Loucy (cell line): ENCODE measurements at regions not wholly inside any gene's neighbourhood (a gene's known extent, or its start where the extent isn't known, plus 50 kb on each side); places are given as distances from the start of the nearest gene placed in this dataset.

Experiments used
- H2AFZ ChIP-seq: fragments of 200-600 bp; sonication (generic); 2 replicates; pipeline ENCODE4 v1.6.0; 2016; ENCODE audit warnings: antibody characterized with exemption, mild to moderate bottlenecking, low read length, moderate library complexity
- H3F3A ChIP-seq: fragments of 200-600 bp; 2 replicates; pipeline ENCODE4 v1.6.0; 2016; ENCODE audit warnings: antibody characterized with exemption, low read depth, mild to moderate bottlenecking
- H3K27me3 ChIP-seq: fragments of 200-600 bp; sonication (generic); 2 replicates; pipeline ENCODE4 v1.6.1; 2014; ENCODE audit warnings: low read length, mild to moderate bottlenecking; ENCODE audit not compliant: insufficient read depth, poor library complexity, severe bottlenecking
- H3K36me3 ChIP-seq: fragments of 200-600 bp; sonication (generic); 2 replicates; pipeline ENCODE4 v1.6.1; 2016; ENCODE audit warnings: low read length; ENCODE audit not compliant: insufficient read depth
- H3K4me1 ChIP-seq: fragments of 200-600 bp; sonication (generic); 2 replicates; pipeline ENCODE4 v1.5.1; 2014; ENCODE audit warnings: low read length, mild to moderate bottlenecking; ENCODE audit not compliant: insufficient read depth, poor library complexity, severe bottlenecking
- H3K4me2 ChIP-seq: fragments of 200-600 bp; sonication (generic); 2 replicates; pipeline ENCODE4 v1.6.0; 2014; ENCODE audit warnings: antibody characterized with exemption, low read length, low read depth, mild to moderate bottlenecking; ENCODE audit not compliant: poor library complexity, severe bottlenecking
- H3K4me3 ChIP-seq: fragments of 200-600 bp; sonication (generic); 2 replicates; pipeline ENCODE4 v1.5.1; 2014; ENCODE audit warnings: low read length, mild to moderate bottlenecking, mixed read lengths; ENCODE audit not compliant: poor library complexity, severe bottlenecking
- H3K79me2 ChIP-seq: fragments of 200-600 bp; sonication (generic); 2 replicates; pipeline ENCODE4 v1.6.1; 2014; ENCODE audit warnings: low read length; ENCODE audit not compliant: insufficient read depth
- H3K9ac ChIP-seq: fragments of 200-600 bp; sonication (generic); 2 replicates; pipeline ENCODE4 v1.6.0; 2014; ENCODE audit warnings: mild to moderate bottlenecking, low read depth, low read length, moderate library complexity; ENCODE audit not compliant: poor library complexity, severe bottlenecking
- H3K9me2 ChIP-seq: fragments of 200-600 bp; sonication (generic); replicated peaks from 2 replicates; pipeline ENCODE4 v1.6.1; 2016; ENCODE audit warnings: low read depth, low read length, mixed read lengths
- H3K9me3 ChIP-seq: fragments of 200-600 bp; sonication (generic); 2 replicates; pipeline ENCODE4 v1.6.1; 2014; ENCODE audit warnings: mild to moderate bottlenecking, antibody characterized with exemption, low read length, low read depth; ENCODE audit not compliant: insufficient read depth
- H4K20me1 ChIP-seq: fragments of 200-600 bp; sonication (generic); 2 replicates; pipeline ENCODE4 v1.6.0; 2014; ENCODE audit warnings: antibody characterized with exemption, low read length, mild to moderate bottlenecking; ENCODE audit not compliant: insufficient read depth, poor library complexity, severe bottlenecking
- EZH2phosphoT487 ChIP-seq: fragments of 200-600 bp; IDR thresholded peaks from 2 replicates; pipeline ENCODE4 v1.6.1; 2018; ENCODE audit warnings: antibody characterized with exemption, mild to moderate bottlenecking, moderate library complexity, borderline replicate concordance
- TF ChIP-seq, protein P1 (sequence below): fragments of 200-600 bp; sonication (generic); conservative IDR thresholded peaks from 2 replicates; pipeline ENCODE4 v1.5.1; 2014; ENCODE audit warnings: mild to moderate bottlenecking, antibody characterized with exemption, low read length

- no peak overlapping the region for H3K4me2 ChIP-seq
These were observed 191.6 kb upstream of the DTNBP1 start for GRCh38 chr6:15854378-15854777.

GRCh38 chr6:15853259-15853658, 190.4 kb upstream of the DTNBP1 start:
- H2AFZ ChIP-seq = no peak overlapping the region
- H3K79me2 ChIP-seq = no peaks in the 10 kb centered on the region
- H3K36me3 ChIP-seq = no peaks in the 10 kb centered on the region
- H3F3A ChIP-seq = no peaks in the 10 kb centered on the region
- H3K9me2 ChIP-seq = no peaks in the 10 kb centered on the region
- H3K4me1 ChIP-seq = peaks cover 13% of the 10 kb centered on the region
- H3K4me2 ChIP-seq = no peak overlapping the region
- no peak for TF ChIP-seq EZH2phosphoT487
- TF ChIP-seq, protein P1, sequence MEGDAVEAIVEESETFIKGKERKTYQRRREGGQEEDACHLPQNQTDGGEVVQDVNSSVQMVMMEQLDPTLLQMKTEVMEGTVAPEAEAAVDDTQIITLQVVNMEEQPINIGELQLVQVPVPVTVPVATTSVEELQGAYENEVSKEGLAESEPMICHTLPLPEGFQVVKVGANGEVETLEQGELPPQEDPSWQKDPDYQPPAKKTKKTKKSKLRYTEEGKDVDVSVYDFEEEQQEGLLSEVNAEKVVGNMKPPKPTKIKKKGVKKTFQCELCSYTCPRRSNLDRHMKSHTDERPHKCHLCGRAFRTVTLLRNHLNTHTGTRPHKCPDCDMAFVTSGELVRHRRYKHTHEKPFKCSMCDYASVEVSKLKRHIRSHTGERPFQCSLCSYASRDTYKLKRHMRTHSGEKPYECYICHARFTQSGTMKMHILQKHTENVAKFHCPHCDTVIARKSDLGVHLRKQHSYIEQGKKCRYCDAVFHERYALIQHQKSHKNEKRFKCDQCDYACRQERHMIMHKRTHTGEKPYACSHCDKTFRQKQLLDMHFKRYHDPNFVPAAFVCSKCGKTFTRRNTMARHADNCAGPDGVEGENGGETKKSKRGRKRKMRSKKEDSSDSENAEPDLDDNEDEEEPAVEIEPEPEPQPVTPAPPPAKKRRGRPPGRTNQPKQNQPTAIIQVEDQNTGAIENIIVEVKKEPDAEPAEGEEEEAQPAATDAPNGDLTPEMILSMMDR = no peak
- H3K27me3 ChIP-seq = no peaks in the 10 kb centered on the region
- H4K20me1 ChIP-seq = no peaks in the 10 kb centered on the region
- no peaks in the 10 kb centered on the region for H3K9me3 ChIP-seq
- H3K4me3 ChIP-seq = no peak overlapping the region
- no peak overlapping the region for H3K9ac ChIP-seq

More at GRCh38 chr6:15854378-15854777, 191.6 kb upstream of the DTNBP1 start:
- Histone ChIP-seq H3K27me3 (no peaks in the 10 kb centered on the region), H4K20me1 (no peaks in the 10 kb centered on the region), H3K9me3 (no peaks in the 10 kb centered on the region), H2AFZ (no peak overlapping the region), H3F3A (no peaks in the 10 kb centered on the region), H3K79me2 (no peaks in the 10 kb centered on the region), H3K4me3 (no peak overlapping the region), H3K4me1 (peaks cover 13% of the 10 kb centered on the region), H3K9me2 (no peaks in the 10 kb centered on the region), H3K36me3 (no peaks in the 10 kb centered on the region), H3K9ac (no peak overlapping the region)
- TF ChIP-seq EZH2phosphoT487 = no peak
- TF ChIP-seq, protein P1 = no peak

GRCh38 chr6:15852289-15852688, 189.5 kb upstream of the DTNBP1 start:
- H3K4me2 ChIP-seq = no peak overlapping the region
- H3K27me3 ChIP-seq = no peaks in the 10 kb centered on the region
- H3F3A ChIP-seq = no peaks in the 10 kb centered on the region
- no peaks in the 10 kb centered on the region for H3K9me2 ChIP-seq
- H3K9ac ChIP-seq = no peak overlapping the region
- no peaks in the 10 kb centered on the region for H3K79me2 ChIP-seq
- no peaks in the 10 kb centered on the region for H4K20me1 ChIP-seq
- no peaks in the 10 kb centered on the region for H3K36me3 ChIP-seq
- TF ChIP-seq EZH2phosphoT487 = no peak
- TF ChIP-seq, protein P1 = no peak
- H3K4me1 ChIP-seq = peaks cover 6% of the 10 kb centered on the region
- no peak overlapping the region for H3K4me3 ChIP-seq
- H3K9me3 ChIP-seq = no peaks in the 10 kb centered on the region
- no peak overlapping the region for H2AFZ ChIP-seq
